ENCODE measurements at regions not wholly inside any gene's neighbourhood (a gene's known extent, or its start where the extent isn't known, plus 50 kb on each side); places are given as distances from the start of the nearest gene placed in this dataset.

- TF ChIP-seq BHLHE40 (IDR thresholded peaks at IDR 0.05; ENCODE audit: borderline replicate concordance): no peak
- no peak for TF ChIP-seq TARDBP (IDR thresholded peaks at IDR 0.05)
- TF ChIP-seq SUZ12 (IDR thresholded peaks at IDR 0.05): no peak
- TF ChIP-seq LEF1 (IDR thresholded peaks at IDR 0.05; ENCODE audit: borderline replicate concordance): no peak
- TF ChIP-seq FOXM1 (IDR thresholded peaks at IDR 0.05; ENCODE audit: borderline replicate concordance): no peak
Observed at GRCh38 chr18:38313831-38314230, 748.2 kb upstream of the CELF4 start.

Data from HEK293T (cell line).